ENCODE measurements at regions not wholly inside any gene's neighbourhood (a gene's known extent, or its start where the extent isn't known, plus 50 kb on each side); places are given as distances from the start of the nearest gene placed in this dataset.

DNA sequence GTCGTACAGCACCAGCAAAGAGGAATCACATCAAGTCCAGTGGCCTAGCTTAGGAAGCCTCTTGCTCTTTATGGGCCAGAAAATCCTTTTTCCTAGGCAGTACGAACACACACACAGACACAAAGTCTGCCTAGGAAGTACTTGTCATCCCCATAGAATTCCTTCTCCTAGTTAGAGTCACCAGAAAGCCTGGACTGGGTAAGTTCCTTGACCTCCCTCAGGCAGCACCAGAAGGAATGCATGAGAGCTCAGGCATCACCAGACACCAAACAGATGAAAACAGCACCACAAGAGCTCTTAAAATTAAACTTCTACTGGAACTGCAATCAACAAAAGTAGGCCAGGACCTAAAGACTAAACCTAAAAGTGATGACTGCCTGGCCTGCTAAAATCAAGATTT lies 192.9 kb upstream of the CCDC54 start:
- no peak overlapping the region for H2AFZ ChIP-seq
- H3K4me3 ChIP-seq (ENCODE audit: low read depth, low read length) = no peak overlapping the region
- TF ChIP-seq, protein P1, sequence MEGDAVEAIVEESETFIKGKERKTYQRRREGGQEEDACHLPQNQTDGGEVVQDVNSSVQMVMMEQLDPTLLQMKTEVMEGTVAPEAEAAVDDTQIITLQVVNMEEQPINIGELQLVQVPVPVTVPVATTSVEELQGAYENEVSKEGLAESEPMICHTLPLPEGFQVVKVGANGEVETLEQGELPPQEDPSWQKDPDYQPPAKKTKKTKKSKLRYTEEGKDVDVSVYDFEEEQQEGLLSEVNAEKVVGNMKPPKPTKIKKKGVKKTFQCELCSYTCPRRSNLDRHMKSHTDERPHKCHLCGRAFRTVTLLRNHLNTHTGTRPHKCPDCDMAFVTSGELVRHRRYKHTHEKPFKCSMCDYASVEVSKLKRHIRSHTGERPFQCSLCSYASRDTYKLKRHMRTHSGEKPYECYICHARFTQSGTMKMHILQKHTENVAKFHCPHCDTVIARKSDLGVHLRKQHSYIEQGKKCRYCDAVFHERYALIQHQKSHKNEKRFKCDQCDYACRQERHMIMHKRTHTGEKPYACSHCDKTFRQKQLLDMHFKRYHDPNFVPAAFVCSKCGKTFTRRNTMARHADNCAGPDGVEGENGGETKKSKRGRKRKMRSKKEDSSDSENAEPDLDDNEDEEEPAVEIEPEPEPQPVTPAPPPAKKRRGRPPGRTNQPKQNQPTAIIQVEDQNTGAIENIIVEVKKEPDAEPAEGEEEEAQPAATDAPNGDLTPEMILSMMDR (IDR thresholded peaks at IDR 0.05) = no peak
- no peaks in the 10 kb centered on the region for H3K9me3 ChIP-seq (ENCODE audit: control insufficient read depth, low read length)
- H3K27ac ChIP-seq = no peak overlapping the region
- H3K4me2 ChIP-seq (ENCODE audit: low read length) = no peak overlapping the region
- H3K9ac ChIP-seq = no peak overlapping the region
- no peaks in the 10 kb centered on the region for H3K4me1 ChIP-seq
- no peaks in the 10 kb centered on the region for H3K36me3 ChIP-seq (ENCODE audit: control insufficient read depth, insufficient read depth, low read length)
- H3K27me3 ChIP-seq (ENCODE audit: control insufficient read depth, insufficient read depth, low read length) = no peaks in the 10 kb centered on the region
- peaks cover 2% of the 10 kb centered on the region for H3K79me2 ChIP-seq

DNA sequence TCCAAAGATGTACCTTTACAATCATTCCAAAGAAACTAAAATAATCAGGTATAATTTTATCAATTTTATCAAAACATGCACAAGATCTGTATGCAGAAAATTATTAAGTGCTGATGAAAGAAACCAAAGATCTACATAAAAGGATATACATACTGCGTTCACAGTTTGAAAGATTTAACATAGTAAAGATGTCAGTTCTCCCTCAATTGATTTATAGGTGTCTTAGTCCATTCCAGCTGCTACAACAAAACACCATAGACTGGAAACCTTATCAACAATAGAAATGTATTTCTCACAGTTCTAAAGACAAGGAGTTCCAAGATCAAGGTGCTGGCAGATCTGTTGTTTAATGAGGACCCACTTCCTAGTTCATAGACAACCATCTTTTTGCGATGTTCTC lies 189.0 kb upstream of the CCDC54 start:
- Histone ChIP-seq H3K9ac (no peak overlapping the region), H3K36me3 (ENCODE audit: control insufficient read depth, insufficient read depth, low read length) (no peaks in the 10 kb centered on the region), H3K27ac (no peak overlapping the region), H3K4me1 (no peaks in the 10 kb centered on the region), H3K9me3 (ENCODE audit: control insufficient read depth, low read length) (no peaks in the 10 kb centered on the region), H3K79me2 (peaks cover 3% of the 10 kb centered on the region), H3K27me3 (ENCODE audit: control insufficient read depth, insufficient read depth, low read length) (no peaks in the 10 kb centered on the region), H2AFZ (no peak overlapping the region), H3K4me2 (ENCODE audit: low read length) (no peak overlapping the region), H3K4me3 (ENCODE audit: low read depth, low read length) (no peak overlapping the region)
- TF ChIP-seq, protein P1 (IDR thresholded peaks at IDR 0.05) = no peak

DNA sequence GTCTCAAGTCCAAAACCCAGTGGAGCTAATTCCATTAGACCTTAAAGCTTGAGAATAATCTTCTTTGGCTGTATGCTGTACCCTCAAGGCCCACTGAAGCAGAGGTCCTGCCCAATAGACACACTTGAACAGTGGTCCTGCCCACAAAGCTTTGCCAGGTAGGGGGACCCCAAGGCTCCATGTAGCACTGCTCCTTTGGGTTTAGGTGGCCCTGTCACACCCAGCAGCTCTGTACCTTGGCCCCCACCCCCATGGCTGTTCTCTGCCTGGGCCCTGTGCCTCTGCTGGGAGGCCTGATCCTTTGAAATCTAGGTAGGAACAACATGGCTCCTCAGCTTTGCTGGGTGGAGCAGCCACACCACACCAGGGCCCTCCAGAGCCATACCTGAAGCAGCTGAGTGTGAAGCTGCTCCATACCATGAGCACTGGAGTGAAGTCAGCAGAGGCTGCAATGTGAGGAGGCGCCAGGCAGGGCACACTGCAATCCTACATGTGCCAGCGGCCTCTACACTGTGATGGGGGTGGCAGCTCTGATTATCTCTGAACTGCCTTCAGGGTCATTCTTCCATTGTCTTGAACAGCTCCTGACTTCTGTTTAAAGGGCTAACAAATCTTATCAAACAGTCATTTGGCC lies 188.0 kb upstream of the CCDC54 start:
- H3K4me3 ChIP-seq (ENCODE audit: low read depth, low read length) = no peak overlapping the region
- peaks cover 3% of the 10 kb centered on the region for H3K79me2 ChIP-seq
- no peaks in the 10 kb centered on the region for H3K4me1 ChIP-seq
- TF ChIP-seq, protein P1 (IDR thresholded peaks at IDR 0.05) = no peak
- H2AFZ ChIP-seq = no peak overlapping the region
- H3K27me3 ChIP-seq (ENCODE audit: control insufficient read depth, insufficient read depth, low read length) = no peaks in the 10 kb centered on the region
- H3K9me3 ChIP-seq (ENCODE audit: control insufficient read depth, low read length) = no peaks in the 10 kb centered on the region
- H3K4me2 ChIP-seq (ENCODE audit: low read length) = no peak overlapping the region
- H3K9ac ChIP-seq = no peak overlapping the region
- H3K36me3 ChIP-seq (ENCODE audit: control insufficient read depth, insufficient read depth, low read length) = no peaks in the 10 kb centered on the region
- no peak overlapping the region for H3K27ac ChIP-seq

DNA sequence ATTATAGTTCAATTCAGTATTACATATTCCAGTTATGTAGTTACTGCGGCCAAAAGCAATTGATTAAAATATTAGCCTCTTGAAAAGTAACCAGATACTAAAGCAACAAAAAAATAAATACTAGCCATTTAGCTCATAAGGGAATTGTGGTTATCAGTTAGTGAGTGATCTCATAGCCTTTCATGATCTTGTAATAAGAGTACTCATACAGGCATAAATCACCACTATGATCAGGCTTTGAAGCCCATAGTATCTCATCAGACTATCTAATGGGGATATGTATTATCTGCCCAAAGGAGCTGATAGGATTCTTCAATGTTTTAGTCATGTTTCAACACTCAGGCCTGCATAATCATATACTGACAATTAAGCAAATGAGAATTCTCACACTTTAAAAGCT lies 184.1 kb upstream of the CCDC54 start:
- H3K9ac ChIP-seq = no peak overlapping the region

More for the DNA sequence above, 184.1 kb upstream of the CCDC54 start:
- H3K4me1 ChIP-seq = no peaks in the 10 kb centered on the region
- no peak overlapping the region for H3K4me3 ChIP-seq (ENCODE audit: low read depth, low read length)
- H3K36me3 ChIP-seq (ENCODE audit: control insufficient read depth, insufficient read depth, low read length) = no peaks in the 10 kb centered on the region
- H3K4me2 ChIP-seq (ENCODE audit: low read length) = no peak overlapping the region
- no peak overlapping the region for H3K27ac ChIP-seq
- no peaks in the 10 kb centered on the region for H3K9me3 ChIP-seq (ENCODE audit: control insufficient read depth, low read length)
- no peaks in the 10 kb centered on the region for H3K27me3 ChIP-seq (ENCODE audit: control insufficient read depth, insufficient read depth, low read length)
- peaks cover 6% of the 10 kb centered on the region for H3K79me2 ChIP-seq
- H2AFZ ChIP-seq = no peak overlapping the region
- TF ChIP-seq, protein P1 (IDR thresholded peaks at IDR 0.05) = no peak

All from parathyroid adenoma (tissue), 2 donors.